ENCODE measurements at regions not wholly inside any gene's neighbourhood (a gene's known extent, or its start where the extent isn't known, plus 50 kb on each side); places are given as distances from the start of the nearest gene placed in this dataset.

DNA sequence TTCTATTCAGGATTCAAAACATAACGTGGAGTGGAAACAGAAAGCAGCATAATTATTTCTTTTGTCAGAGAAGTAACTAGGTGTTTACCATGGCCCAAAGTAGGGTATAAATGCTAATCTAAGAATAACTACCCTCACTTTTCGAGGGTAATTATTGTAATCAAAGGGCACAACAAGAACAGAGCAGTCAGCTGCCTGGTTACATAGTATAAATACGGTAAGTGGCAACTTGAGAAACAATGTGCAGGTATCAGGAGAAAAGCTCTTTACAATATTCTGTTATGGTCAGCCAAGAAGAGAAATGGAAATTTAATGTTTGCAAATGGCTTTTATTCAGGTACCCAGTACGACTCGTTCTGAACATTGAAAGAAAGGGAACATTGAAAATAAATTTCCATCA, 242.0 kb upstream of the NPY start:
- TF ChIP-seq, protein P1, sequence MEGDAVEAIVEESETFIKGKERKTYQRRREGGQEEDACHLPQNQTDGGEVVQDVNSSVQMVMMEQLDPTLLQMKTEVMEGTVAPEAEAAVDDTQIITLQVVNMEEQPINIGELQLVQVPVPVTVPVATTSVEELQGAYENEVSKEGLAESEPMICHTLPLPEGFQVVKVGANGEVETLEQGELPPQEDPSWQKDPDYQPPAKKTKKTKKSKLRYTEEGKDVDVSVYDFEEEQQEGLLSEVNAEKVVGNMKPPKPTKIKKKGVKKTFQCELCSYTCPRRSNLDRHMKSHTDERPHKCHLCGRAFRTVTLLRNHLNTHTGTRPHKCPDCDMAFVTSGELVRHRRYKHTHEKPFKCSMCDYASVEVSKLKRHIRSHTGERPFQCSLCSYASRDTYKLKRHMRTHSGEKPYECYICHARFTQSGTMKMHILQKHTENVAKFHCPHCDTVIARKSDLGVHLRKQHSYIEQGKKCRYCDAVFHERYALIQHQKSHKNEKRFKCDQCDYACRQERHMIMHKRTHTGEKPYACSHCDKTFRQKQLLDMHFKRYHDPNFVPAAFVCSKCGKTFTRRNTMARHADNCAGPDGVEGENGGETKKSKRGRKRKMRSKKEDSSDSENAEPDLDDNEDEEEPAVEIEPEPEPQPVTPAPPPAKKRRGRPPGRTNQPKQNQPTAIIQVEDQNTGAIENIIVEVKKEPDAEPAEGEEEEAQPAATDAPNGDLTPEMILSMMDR (IDR thresholded peaks at IDR 0.05; ENCODE audit: borderline replicate concordance, control extremely low read depth, extremely low read depth, insufficient read depth, missing control alignments) = no peak
- in situ Hi-C loops (cut with MboI; ENCODE audit: low sequenced_read_pairs, unreplicated experiment) = no loop called here
- no peak for DNase-seq (ENCODE audit: low spot score)

DNA sequence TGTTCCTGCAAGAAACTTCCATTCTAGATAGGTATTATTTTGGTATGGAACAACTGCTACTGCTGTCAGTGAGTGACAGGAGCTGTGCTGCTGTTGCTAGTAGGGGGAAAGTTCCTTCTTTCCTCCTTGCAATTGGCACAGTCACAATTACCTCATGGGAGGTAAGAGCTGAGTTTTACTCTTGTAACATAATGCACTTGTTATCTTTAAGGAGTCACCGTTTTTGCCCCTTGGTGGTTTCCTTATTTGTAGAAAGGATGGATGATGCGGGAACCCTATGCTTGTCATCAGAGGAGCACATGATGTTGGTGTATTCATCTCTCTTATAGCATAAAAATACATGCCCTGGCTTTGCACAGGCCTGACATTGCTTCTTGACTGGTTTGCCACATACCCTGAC, 234.7 kb upstream of the NPY start:
- no peak for DNase-seq (ENCODE audit: low spot score)
- TF ChIP-seq, protein P1 (IDR thresholded peaks at IDR 0.05; ENCODE audit: borderline replicate concordance, control extremely low read depth, extremely low read depth, insufficient read depth, missing control alignments) = no peak

DNA sequence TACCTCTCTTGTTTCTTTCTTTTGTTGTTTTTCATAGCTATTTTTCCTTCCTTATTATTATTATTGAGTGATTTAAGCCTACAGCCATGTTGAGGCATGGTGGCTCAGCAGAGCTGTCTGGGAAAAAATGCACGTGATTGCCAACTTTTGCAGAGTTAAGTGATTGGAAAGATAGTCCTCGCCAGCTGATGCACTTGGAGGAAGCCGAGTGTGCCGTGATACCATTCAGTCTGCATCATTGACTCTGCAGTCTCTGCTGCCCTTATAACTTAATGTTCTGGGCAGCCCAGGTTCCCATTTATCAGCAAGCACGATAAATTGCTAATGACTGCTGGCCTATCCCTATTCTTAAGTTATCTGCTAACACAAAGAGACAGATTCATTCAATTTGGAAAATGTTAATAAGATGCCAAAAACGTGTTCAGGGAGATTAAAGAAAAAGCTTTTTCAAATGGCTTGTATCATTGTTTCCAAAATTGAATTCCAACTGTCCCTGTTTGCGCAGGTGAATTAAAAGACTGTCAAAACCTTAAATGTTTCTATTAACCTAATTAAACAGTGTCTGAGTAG, 232.9 kb upstream of the NPY start:
- DNase-seq (ENCODE audit: low spot score) = no peak
- in situ Hi-C loops (cut with MboI; ENCODE audit: low sequenced_read_pairs, unreplicated experiment) = no loop called here

More for the DNA sequence above, 234.7 kb upstream of the NPY start:
- in situ Hi-C loops (cut with MboI; ENCODE audit: low sequenced_read_pairs, unreplicated experiment) = no loop called here

DNA sequence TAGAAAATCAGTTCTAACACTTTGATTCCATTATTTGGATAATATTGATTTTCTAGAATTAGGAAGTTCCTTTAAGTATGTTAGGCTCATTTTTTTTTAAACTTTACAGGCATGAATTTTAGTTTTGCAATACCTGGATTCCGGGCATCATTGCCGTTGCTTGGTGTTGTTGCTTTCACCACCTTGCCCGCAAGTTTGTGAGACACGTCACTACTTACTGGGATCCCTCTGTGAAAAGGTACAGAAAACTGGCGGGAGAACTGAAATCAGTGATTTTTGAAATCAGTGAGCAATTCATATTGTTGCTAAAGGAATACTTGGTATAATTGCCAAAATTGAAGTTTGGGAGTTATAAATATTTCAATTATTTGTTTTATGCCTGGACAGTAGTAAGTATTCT, 232.3 kb upstream of the NPY start:
- DNase-seq (ENCODE audit: low spot score) = no peak
- in situ Hi-C loops (cut with MboI; ENCODE audit: low sequenced_read_pairs, unreplicated experiment) = no loop called here
- TF ChIP-seq, protein P1 (IDR thresholded peaks at IDR 0.05; ENCODE audit: borderline replicate concordance, control extremely low read depth, extremely low read depth, insufficient read depth, missing control alignments) = no peak

More for the DNA sequence above, 232.9 kb upstream of the NPY start:
- TF ChIP-seq, protein P1 (IDR thresholded peaks at IDR 0.05; ENCODE audit: borderline replicate concordance, control extremely low read depth, extremely low read depth, insufficient read depth, missing control alignments) = no peak

DNA sequence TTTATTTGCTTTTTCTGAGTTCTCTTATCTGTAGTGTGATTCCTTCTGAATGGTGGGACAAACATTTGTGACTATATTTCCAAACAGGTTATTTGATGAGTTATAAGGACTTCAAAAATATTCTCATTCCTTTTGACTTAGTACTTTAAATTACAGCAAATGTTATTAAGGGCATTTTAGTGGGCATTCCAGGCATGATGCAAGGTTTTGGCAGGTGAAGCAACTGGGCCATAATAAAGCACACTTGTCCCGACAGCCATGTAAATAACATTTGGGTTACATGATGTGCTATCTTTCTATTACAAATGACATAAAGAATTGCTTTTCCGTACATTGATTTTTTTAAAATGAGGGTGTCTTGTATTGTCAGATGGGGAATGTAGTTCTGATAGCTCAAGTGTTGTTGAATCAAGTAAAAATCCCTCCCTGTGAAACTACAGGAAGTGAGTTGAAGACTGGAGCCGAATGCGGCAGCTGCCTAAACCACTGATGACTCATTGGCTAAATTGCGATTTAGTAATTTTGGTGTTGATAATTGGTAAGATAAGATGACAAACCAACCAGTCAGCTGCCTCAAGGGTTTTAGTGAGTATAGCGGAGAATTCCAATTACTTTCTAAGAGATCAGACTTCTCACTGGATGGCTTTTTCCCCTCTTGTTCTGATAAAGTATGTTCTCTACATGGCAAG, 231.3 kb upstream of the NPY start:
- no peak for DNase-seq (ENCODE audit: low spot score)
- in situ Hi-C loops (cut with MboI; ENCODE audit: low sequenced_read_pairs, unreplicated experiment) = no loop called here
- TF ChIP-seq, protein P1 (IDR thresholded peaks at IDR 0.05; ENCODE audit: borderline replicate concordance, control extremely low read depth, extremely low read depth, insufficient read depth, missing control alignments) = no peak

DNA sequence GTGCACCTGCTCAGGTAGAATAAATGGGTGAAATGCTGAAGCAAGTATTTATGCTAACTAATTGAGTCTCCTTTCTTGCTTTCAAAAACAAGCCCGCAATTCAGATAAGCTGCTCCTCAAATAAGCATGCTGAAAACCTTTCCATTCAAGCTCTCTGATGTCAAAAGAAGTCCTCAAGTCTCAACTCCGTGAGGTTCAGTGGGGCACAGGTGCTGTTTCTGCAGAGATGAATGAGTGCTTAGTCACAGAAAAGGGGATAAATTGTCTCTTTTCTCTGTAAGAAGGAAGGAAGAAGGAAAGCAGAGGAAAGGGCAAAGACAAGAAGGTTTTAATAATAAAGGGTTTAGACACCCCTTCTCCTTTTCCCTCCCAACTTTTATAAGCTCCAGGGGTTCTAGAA, 229.8 kb upstream of the NPY start:
- in situ Hi-C loops (cut with MboI; ENCODE audit: low sequenced_read_pairs, unreplicated experiment) = no loop called here
- no peak for DNase-seq (ENCODE audit: low spot score)
- TF ChIP-seq, protein P1 (IDR thresholded peaks at IDR 0.05; ENCODE audit: borderline replicate concordance, control extremely low read depth, extremely low read depth, insufficient read depth, missing control alignments) = no peak
